ENCODE measurements at regions not wholly inside any gene's neighbourhood (a gene's known extent, or its start where the extent isn't known, plus 50 kb on each side); places are given as distances from the start of the nearest gene placed in this dataset.

- no peak for TF ChIP-seq CTCF (IDR thresholded peaks at IDR 0.05; ENCODE audit: insufficient read depth, low read depth, low read length)
- no peak for TF ChIP-seq EZH2 (IDR thresholded peaks at IDR 0.05; ENCODE audit: insufficient read depth, low read length)
Observed at GRCh38 chr4:151472711-151473110, 63.7 kb downstream of the FHIP1A start.

All from astrocyte (in vitro differentiated cells and primary cell).